Mesenteric fat pad (tissue), 1 donor: ENCODE measurements at regions not wholly inside any gene's neighbourhood (a gene's known extent, or its start where the extent isn't known, plus 50 kb on each side); places are given as distances from the start of the nearest gene placed in this dataset.
"Not testable (repeated sequence)": the region's sequence is repeated elsewhere in the genome, so short reads cannot be mapped to it uniquely, and the experiment has no call there.

Source experiments
- DNase-seq: peaks from one replicate; pipeline ENCODE4 v3.0.0-alpha.2; 2020; ENCODE audit warnings: low spot score
- donor health status: DM: yes; HTN: yes; CAD: no.

- DNase-seq, result no peak
Observed at GRCh38 chr14:21924479-21924878, 250.9 kb upstream of the OR4E1 start.

- no peak for DNase-seq
Observed at GRCh38 chr14:21923820-21924219, 250.2 kb upstream of the OR4E1 start.

- DNase-seq, result no peak
Observed at GRCh38 chr14:21921453-21921852, 247.8 kb upstream of the OR4E1 start.

- DNase-seq, result no peak
Observed at GRCh38 chr14:21917699-21918436, 244.2 kb upstream of the OR4E1 start.

- no peak for DNase-seq
Observed at GRCh38 chr14:21915826-21916225, 242.2 kb upstream of the OR4E1 start.

GRCh38 chr14:21913759-21914158 lies 240.1 kb upstream of the OR4E1 start:
- no peak for DNase-seq

- DNase-seq, result no peak
Observed at GRCh38 chr14:21912367-21912766, 238.7 kb upstream of the OR4E1 start.

- DNase-seq, result no peak
Observed at GRCh38 chr14:21911877-21912276, 238.3 kb upstream of the OR4E1 start.

- no peak for DNase-seq
Observed at GRCh38 chr14:21910260-21910659, 236.6 kb upstream of the OR4E1 start.

- DNase-seq, result no peak
Observed at GRCh38 chr14:21902561-21903181, 229.1 kb upstream of the OR4E1 start.

- not testable (repeated sequence) for DNase-seq
Observed at GRCh38 chr14:21894898-21895194, 221.2 kb upstream of the OR4E1 start.

GRCh38 chr14:21894003-21894897 lies 220.6 kb upstream of the OR4E1 start:
- DNase-seq, result no peak

- no peak for DNase-seq
Observed at GRCh38 chr14:21891921-21892320, 218.3 kb upstream of the OR4E1 start.

GRCh38 chr14:21884995-21885394 lies 211.4 kb upstream of the OR4E1 start:
- DNase-seq, result no peak

- DNase-seq, result no peak
Observed at GRCh38 chr14:21882226-21882625, 208.6 kb upstream of the OR4E1 start.

- no peak for DNase-seq
Observed at GRCh38 chr14:21880918-21881317, 207.3 kb upstream of the OR4E1 start.

- DNase-seq, result no peak
Observed at GRCh38 chr14:21875791-21876190, 202.2 kb upstream of the OR4E1 start.

- DNase-seq, result no peak
Observed at GRCh38 chr14:21874946-21875345, 201.3 kb upstream of the OR4E1 start.

- DNase-seq, result no peak
Observed at GRCh38 chr14:21874167-21874566, 200.5 kb upstream of the OR4E1 start.

- DNase-seq, result no peak
Observed at GRCh38 chr14:21868442-21869046, 194.9 kb upstream of the OR4E1 start.

- no peak for DNase-seq
Observed at GRCh38 chr14:21867541-21867940, 193.9 kb upstream of the OR4E1 start.

- DNase-seq, result no peak
Observed at GRCh38 chr14:21866479-21866878, 192.9 kb upstream of the OR4E1 start.
